HCT116 (cell line): ENCODE measurements at regions not wholly inside any gene's neighbourhood (a gene's known extent, or its start where the extent isn't known, plus 50 kb on each side); places are given as distances from the start of the nearest gene placed in this dataset.

Source experiments
- ATF3 ChIP-seq: IDR thresholded peaks from 2 replicates; pipeline ENCODE4 v1.6.1; 2012
- CTCF ChIP-seq, 3 experiments: fragments of 200-600 bp in 1 of 3; sonication (generic) in 1 of 3; IDR thresholded peaks in 2 of 3; conservative IDR thresholded peaks in 1 of 3; 2 replicates each; pipeline ENCODE4 v1.5.1; 2012 to 2017; ENCODE audit warnings: low read depth in 2 of 3, low read length in 2 of 3, antibody characterized with exemption in 1 of 3, borderline replicate concordance in 1 of 3, control low read depth in 1 of 3, mild to moderate bottlenecking in 1 of 3, mixed read lengths in 1 of 3, mixed run types in 1 of 3, moderate library complexity in 1 of 3; ENCODE audit not compliant: insufficient read depth in 1 of 3
- EGR1 ChIP-seq: IDR thresholded peaks from 2 replicates; pipeline ENCODE4 v1.6.1; 2012; ENCODE audit warnings: low read depth
- EZH2 ChIP-seq: fragments of 200-600 bp; sonication (generic); IDR thresholded peaks from 2 replicates; pipeline ENCODE4 v1.6.1; 2017; ENCODE audit warnings: antibody characterized with exemption, mixed run types
- EZH2phosphoT487 ChIP-seq: fragments of 200-600 bp; IDR thresholded peaks from 2 replicates; pipeline ENCODE4 v1.6.1; 2018; ENCODE audit warnings: antibody characterized with exemption, borderline replicate concordance
- POLR2A ChIP-seq: IDR thresholded peaks from 2 replicates; pipeline ENCODE4 v1.7.0; 2011; ENCODE audit warnings: borderline replicate concordance; ENCODE audit not compliant: insufficient read depth, insufficient read length; ENCODE audit errors: extremely low read depth
- POLR2AphosphoS5 ChIP-seq: IDR thresholded peaks from 2 replicates; pipeline ENCODE4 v1.6.1; 2011; ENCODE audit warnings: mild to moderate bottlenecking, low read depth, low read length, moderate library complexity
- REST ChIP-seq: IDR thresholded peaks from 2 replicates; pipeline ENCODE4 v1.6.1; 2012; ENCODE audit warnings: low read depth
- SIN3A ChIP-seq: IDR thresholded peaks from 2 replicates; pipeline ENCODE4 v1.6.1; 2012; ENCODE audit warnings: low read depth
- SRF ChIP-seq: IDR thresholded peaks from 2 replicates; pipeline ENCODE4 v1.6.1; 2012; ENCODE audit warnings: low read depth
- YY1 ChIP-seq: IDR thresholded peaks from 2 replicates; pipeline ENCODE4 v1.6.1; 2011; ENCODE audit warnings: low read length, low read depth, moderate library complexity, mild to moderate bottlenecking; ENCODE audit not compliant: insufficient replicate concordance; ENCODE audit errors: extremely low read depth
- ZBTB33 ChIP-seq: IDR thresholded peaks from 2 replicates; pipeline ENCODE4 v1.6.1; 2011; ENCODE audit warnings: mild to moderate bottlenecking, low read length, moderate library complexity; ENCODE audit not compliant: insufficient replicate concordance; ENCODE audit errors: extremely low read depth
- ZNF274 ChIP-seq: fragments of 200-500 bp; sonication (Bioruptor generic); IDR thresholded peaks from 2 replicates; pipeline ENCODE4 v1.6.1; 2014; ENCODE audit warnings: mild to moderate bottlenecking, low read depth, low read length, inconsistent platforms

GRCh38 chr4:41391271-41391670, 134.5 kb downstream of the UCHL1 start:
- TF ChIP-seq CTCF (IDR thresholded peaks at IDR 0.05 in 2 of 3, conservative IDR thresholded peaks at IDR 0.05 in 1 of 3; ENCODE audit: borderline replicate concordance in 1 of 3, insufficient read depth in 1 of 3, low read depth in 2 of 3, low read length in 2 of 3) (no peak), EZH2phosphoT487 (no peak), POLR2AphosphoS5 (no peak), SIN3A (no peak), ATF3 (no peak), EZH2 (no peak), EGR1 (no peak), REST (no peak), ZBTB33 (no peak), ZNF274 (no peak), YY1 (no peak), POLR2A (no peak), SRF (no peak)
